ENCODE measurements at regions not wholly inside any gene's neighbourhood (a gene's known extent, or its start where the extent isn't known, plus 50 kb on each side); places are given as distances from the start of the nearest gene placed in this dataset.

- no peak for TF ChIP-seq POLR2A (IDR thresholded peaks at IDR 0.05; ENCODE audit: low read length)
- TF ChIP-seq GATA1 (IDR thresholded peaks at IDR 0.05; ENCODE audit: low read depth, low read length): no peak
These were observed 58.0 kb upstream of the PAX2 start for GRCh38 chr10:100687143-100688003.

Measured in erythroblast (primary cell).